GM13976 (cell line): ENCODE measurements at regions not wholly inside any gene's neighbourhood (a gene's known extent, or its start where the extent isn't known, plus 50 kb on each side); places are given as distances from the start of the nearest gene placed in this dataset.

Experiments used
- DNase-seq: peaks from one replicate; pipeline ENCODE4 v3.0.0; 2012; ENCODE audit warnings: low spot score
- in situ Hi-C: fragments of 300-500 bp; cut with MboI; formaldehyde crosslinking; loops from one replicate; pipeline ENCODE4 v1.12.0; 2022; ENCODE audit warnings: low sequenced_read_pairs, mixed read lengths, inconsistent platforms; ENCODE audit not compliant: unreplicated experiment
- TF ChIP-seq, protein P1 (sequence below): IDR thresholded peaks from 2 replicates; pipeline ENCODE4 v1.5.1; 2012; ENCODE audit warnings: borderline replicate concordance, mild to moderate bottlenecking; ENCODE audit not compliant: insufficient read depth; ENCODE audit errors: extremely low read depth, missing control alignments, control extremely low read depth

DNA sequence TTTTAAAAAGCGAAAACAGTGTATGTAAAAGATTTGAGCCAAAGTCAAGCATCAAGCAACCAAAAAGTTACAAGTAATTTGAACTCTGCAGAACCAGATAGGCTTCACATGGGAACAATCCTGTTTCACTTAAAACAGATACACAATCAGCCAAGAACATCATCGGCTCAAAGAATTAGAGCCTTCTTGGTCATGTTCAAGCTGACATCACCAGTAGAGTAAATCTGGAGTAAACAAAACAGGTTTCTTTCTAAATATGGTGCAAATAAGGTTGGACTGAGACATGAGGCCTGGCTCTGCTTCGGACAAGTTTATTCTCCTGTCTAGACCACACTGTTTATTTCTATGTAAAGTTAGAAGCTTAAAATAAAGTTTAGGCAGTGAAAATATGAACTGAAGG lies 116.0 kb downstream of the GMNC start:
- in situ Hi-C loops, result no loop called here
- TF ChIP-seq, protein P1, sequence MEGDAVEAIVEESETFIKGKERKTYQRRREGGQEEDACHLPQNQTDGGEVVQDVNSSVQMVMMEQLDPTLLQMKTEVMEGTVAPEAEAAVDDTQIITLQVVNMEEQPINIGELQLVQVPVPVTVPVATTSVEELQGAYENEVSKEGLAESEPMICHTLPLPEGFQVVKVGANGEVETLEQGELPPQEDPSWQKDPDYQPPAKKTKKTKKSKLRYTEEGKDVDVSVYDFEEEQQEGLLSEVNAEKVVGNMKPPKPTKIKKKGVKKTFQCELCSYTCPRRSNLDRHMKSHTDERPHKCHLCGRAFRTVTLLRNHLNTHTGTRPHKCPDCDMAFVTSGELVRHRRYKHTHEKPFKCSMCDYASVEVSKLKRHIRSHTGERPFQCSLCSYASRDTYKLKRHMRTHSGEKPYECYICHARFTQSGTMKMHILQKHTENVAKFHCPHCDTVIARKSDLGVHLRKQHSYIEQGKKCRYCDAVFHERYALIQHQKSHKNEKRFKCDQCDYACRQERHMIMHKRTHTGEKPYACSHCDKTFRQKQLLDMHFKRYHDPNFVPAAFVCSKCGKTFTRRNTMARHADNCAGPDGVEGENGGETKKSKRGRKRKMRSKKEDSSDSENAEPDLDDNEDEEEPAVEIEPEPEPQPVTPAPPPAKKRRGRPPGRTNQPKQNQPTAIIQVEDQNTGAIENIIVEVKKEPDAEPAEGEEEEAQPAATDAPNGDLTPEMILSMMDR, result no peak
- DNase-seq, result no peak

DNA sequence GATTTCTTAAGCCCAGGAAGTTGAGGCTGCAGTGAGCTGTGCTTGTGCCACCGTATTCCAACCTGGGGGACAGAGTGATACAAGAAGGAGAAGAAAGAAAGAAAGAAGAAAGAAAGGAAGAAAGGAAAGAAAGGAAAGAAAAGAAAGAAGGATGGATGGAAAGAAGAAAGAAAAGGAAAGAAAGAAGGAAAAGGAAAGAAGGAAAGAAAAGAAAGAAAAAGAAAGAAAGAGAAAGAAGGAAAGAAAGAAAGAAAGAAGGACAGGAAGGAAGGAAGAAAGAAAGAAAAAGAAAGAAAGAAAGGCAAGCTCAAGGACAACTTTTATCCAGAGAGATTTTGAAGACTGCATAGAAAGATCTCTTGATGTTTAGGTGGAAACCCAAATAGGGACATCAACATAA lies 120.7 kb downstream of the GMNC start:
- in situ Hi-C loops, result no loop called here
- TF ChIP-seq, protein P1, result no peak
- no peak for DNase-seq

DNA sequence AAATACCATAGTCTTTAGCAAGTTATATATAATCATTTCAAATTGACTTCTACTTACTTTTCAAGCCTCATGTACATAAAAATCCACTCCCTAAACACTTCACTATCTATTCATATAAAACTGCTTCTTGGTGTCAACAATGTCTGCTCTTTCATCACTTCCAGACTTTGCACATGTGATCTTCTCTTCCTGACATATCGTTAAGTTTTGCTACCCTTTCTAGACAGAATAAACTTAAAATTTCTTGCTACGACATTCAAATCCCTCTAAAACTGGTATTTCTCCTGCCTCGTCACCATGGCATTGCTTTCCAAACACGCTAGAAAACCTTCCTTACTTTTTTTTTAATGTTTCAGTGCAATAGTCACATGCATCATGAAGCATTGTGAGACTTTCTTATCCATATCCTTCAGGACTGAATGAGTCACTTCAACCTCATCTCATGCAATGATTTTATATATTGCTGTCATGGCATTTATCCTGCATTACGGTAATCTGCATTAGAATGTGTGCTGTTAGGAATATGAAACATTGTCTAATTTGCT lies 122.8 kb downstream of the GMNC start:
- in situ Hi-C loops, result no loop called here

DNA sequence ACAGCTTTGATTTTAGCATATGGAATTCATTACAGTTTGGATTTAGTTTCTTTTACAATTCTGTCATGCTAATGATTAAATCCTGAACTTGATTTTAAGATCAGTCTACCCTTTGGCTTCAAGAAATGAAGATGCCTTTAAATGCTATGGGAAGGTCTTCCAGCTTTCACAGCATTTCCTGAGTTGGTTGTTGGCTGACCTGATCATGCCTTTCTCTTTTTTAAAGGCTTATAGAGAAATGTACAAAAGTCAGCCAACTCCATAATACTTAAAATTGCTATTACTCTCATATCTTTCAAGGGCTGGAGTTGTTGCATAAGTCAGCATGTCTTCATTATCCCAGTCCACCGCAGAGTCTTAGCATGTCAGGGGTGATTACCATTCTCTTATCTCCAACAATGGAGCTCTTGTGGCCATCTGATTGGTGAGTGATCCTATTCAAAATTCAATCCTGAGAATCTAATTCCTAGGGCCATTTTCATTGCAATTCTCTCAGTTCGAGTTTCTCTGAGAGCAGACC lies 123.8 kb downstream of the GMNC start:
- TF ChIP-seq, protein P1, result no peak
- DNase-seq, result no peak
- in situ Hi-C loops, result no loop called here

More for the DNA sequence above, 122.8 kb downstream of the GMNC start:
- TF ChIP-seq, protein P1, result no peak
- no peak for DNase-seq

DNA sequence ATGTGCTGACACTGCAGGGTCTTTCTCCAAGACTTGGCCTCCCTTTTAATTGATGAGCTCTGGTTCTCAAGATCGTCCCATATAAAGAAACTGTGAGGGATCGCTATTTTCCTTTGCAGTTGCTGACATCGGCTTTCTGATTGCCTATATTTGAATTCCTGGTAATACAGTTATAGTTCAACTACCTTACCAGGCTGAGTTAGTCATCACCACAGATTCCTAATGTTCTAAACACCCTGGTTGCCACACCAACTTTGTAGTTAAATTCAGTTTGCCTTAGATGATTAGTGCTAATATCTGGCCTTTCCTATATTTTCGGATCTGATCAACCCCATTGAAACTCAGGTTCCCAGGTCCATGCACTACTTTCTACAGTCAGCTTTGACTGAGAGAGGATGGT lies 125.0 kb downstream of the GMNC start:
- TF ChIP-seq, protein P1, result no peak
- DNase-seq, result no peak
- in situ Hi-C loops, result no loop called here

DNA sequence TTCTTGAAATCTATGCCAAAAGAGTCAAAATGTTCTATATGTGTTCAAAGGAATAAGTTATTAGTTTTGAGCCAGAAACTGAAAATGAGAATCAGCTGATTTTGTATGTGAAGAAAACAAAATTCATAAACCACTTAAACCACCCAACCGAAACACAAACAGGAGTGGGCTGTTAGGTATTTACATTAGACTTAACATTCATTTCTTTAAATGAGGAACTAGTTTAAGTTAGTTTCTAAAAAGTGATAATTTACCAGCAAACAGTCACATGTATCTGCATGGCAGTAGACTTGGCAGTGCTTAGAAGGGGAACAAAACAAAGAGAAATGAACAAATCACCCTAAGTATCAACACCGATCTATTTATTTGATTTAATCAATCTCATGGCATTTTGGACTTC lies 128.0 kb downstream of the GMNC start:
- in situ Hi-C loops, result no loop called here
- no peak for DNase-seq
- TF ChIP-seq, protein P1, result no peak
